ENCODE measurements at regions not wholly inside any gene's neighbourhood (a gene's known extent, or its start where the extent isn't known, plus 50 kb on each side); places are given as distances from the start of the nearest gene placed in this dataset.

DNA sequence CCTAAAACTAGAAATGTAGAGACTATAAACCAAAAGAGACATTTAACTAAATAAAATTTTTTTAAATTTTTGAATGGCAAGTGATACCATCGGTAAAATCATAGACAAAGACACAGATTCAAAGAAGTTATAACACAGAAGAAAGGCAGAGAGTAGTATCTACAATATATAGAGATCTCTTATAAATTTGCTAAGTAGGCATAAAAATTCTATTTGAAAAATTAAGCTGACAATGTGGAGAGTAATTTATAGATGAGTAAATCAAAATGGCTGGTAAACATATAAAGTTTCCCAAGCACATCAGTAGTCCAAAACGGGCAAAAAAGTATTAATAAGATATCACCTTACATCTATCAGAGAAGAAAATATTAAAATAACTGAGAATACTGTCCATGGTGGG, 1061.0 kb downstream of the ADGRL2 start:
- ATAC-seq = no peak
- DNase-seq = no peak
- Mint-ChIP-seq H3K4me1 (no peaks in the 10 kb centered on the region), H3K4me3 (no peak overlapping the region), H3K9me3 (ENCODE audit: low read depth) (peaks cover 3% of the 10 kb centered on the region), H3K27ac (no peak overlapping the region), H3K36me3 (no peaks in the 10 kb centered on the region), H3K27me3 (no peaks in the 10 kb centered on the region)
- CTCF ChIA-PET = no interaction called here

DNA sequence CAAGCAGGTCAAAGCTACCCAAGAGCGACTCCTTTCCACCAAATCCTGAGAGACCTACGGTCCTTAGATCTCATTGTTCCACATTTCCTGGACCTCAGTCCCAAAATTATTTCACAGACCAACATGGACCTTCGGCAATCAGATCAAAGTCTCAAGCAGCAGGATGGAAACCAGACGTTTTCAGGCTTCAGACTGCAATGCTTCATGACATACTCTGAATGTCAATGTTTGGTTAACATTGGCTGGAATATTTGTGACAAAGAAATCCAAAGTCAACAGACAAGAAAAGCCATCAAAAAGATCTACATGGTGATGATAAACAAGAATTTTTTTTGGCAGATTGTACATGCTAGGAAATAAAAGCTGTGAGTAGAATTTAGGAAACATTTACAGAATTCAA, 1057.3 kb downstream of the ADGRL2 start:
- Mint-ChIP-seq H3K36me3 (no peaks in the 10 kb centered on the region), H3K4me1 (no peaks in the 10 kb centered on the region), H3K27me3 (no peaks in the 10 kb centered on the region), H3K9me3 (ENCODE audit: low read depth) (peaks cover 3% of the 10 kb centered on the region), H3K27ac (no peak overlapping the region), H3K4me3 (no peak overlapping the region)
- CTCF ChIA-PET = no interaction called here
- no peak for DNase-seq
- no peak for ATAC-seq

DNA sequence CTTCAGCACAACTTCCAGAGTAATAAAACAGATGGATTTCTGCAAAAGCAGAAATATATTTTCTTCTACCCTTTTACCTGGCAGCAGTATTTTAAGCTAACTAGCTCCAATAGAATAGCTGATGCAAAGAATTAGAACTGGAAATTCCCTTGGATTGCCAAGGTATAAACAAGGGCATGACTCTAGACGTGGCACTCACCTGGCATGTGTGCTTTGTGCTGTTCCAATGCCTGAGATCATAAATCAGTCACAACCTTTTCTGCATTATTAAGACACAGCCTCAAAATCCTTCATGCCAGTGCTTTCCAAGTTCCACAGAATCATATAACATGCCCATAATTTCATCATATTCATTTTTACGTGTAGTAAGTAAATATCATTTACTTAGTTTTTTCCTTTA, 1048.7 kb downstream of the ADGRL2 start:
- H3K4me3 Mint-ChIP-seq = no peak overlapping the region
- no peak for ATAC-seq
- H3K4me1 Mint-ChIP-seq = no peaks in the 10 kb centered on the region
- CTCF ChIA-PET = no interaction called here
- H3K9me3 Mint-ChIP-seq (ENCODE audit: low read depth) = no peaks in the 10 kb centered on the region
- no peaks in the 10 kb centered on the region for H3K27me3 Mint-ChIP-seq
- no peak for DNase-seq
- H3K27ac Mint-ChIP-seq = no peak overlapping the region
- H3K36me3 Mint-ChIP-seq = no peaks in the 10 kb centered on the region

DNA sequence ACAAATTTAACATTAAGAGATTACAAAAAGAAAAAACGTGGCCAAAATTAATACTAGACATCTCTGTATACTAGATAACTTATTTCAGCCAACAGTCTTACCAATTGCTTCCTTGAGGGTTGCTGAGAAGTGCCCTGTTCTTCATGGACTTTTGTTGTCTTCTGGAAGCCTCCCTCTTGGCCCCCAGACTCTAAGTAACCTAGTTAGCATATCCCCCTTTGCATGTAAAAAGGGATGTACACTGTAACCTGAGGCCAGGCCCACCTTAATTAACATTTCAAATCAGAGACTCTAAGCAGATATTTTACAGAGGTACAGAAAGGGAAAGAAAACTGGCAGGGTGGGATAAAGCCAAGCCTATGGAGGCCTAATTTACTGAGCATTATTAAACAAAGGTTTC, 1047.3 kb downstream of the ADGRL2 start:
- no peak for DNase-seq
- H3K9me3 Mint-ChIP-seq (ENCODE audit: low read depth) = no peaks in the 10 kb centered on the region
- H3K27ac Mint-ChIP-seq = no peak overlapping the region
- no peak for ATAC-seq
- H3K4me3 Mint-ChIP-seq = no peak overlapping the region
- no peaks in the 10 kb centered on the region for H3K4me1 Mint-ChIP-seq
- no peaks in the 10 kb centered on the region for H3K27me3 Mint-ChIP-seq
- H3K36me3 Mint-ChIP-seq = no peaks in the 10 kb centered on the region
- CTCF ChIA-PET = no interaction called here

DNA sequence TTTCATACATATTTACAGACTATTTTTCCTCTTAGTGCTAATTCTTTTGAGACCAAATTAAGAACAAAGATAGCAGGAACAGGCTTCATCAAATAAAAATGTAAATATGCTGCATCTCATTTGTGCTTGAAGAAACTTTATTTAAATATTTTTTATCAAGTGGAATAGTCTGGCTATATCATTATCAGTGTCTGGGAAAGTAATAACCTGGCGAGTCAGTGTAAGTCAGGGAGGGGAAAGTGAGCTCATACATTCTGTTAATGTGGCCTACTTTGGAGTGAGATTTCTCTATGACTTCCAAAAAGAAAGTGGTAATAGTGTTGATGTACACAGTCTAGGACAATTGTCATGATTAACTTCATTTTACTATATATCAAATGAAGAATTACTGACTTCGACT, 1045.1 kb downstream of the ADGRL2 start:
- DNase-seq (no peak), ATAC-seq (no peak)
- Mint-ChIP-seq H3K4me1 (no peaks in the 10 kb centered on the region), H3K9me3 (ENCODE audit: low read depth) (no peaks in the 10 kb centered on the region), H3K27me3 (no peaks in the 10 kb centered on the region), H3K27ac (no peak overlapping the region), H3K36me3 (no peaks in the 10 kb centered on the region), H3K4me3 (no peak overlapping the region)
- CTCF ChIA-PET = no interaction called here

DNA sequence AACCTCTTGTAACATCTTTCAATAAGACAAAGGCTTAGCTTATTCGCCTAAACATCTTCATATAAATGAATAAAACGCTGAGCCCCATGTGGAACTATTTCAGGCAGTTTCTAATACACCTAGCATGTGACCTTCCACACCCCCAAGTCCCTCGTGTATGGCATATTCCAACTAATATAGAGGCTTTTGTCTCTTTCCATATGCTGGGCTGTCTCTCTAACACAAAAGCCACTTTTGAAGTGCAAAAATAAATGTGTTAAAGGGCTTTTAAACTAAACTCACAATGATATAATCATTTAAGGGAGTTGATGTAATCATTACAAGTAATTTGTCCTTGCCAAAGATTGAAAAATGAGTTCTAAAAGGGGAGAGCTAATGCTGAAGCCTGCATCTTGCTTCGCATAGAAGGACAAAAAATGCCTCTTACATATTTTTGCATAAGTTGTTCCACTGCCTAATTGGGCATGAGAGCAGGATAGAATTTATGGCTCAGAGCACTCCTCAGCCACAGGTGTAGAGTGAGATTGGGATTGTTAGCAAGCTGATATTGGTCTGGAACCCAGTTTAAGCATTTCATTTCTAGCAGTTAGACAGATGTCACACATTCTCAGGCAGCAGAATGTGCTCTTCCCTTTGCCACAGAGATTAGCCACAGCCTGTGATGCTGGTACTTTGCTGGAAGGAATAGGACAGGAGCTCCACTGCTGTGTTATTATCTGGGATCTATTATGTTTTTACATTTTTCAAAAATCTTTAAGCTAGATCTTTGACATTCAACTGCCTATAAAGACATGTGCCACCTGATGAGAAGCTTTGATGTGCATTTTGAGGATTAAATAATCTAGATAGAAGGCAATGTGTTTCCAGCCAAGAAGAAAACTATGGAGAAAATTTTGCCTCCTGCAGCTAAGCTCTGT, 1044.4 kb downstream of the ADGRL2 start:
- DNase-seq = no peak
- Mint-ChIP-seq H3K27ac (no peak overlapping the region), H3K27me3 (no peaks in the 10 kb centered on the region), H3K36me3 (no peaks in the 10 kb centered on the region), H3K4me1 (no peaks in the 10 kb centered on the region), H3K9me3 (ENCODE audit: low read depth) (peaks cover 1% of the 10 kb centered on the region), H3K4me3 (no peak overlapping the region)
- ATAC-seq = no peak
- CTCF ChIA-PET = no interaction called here

DNA sequence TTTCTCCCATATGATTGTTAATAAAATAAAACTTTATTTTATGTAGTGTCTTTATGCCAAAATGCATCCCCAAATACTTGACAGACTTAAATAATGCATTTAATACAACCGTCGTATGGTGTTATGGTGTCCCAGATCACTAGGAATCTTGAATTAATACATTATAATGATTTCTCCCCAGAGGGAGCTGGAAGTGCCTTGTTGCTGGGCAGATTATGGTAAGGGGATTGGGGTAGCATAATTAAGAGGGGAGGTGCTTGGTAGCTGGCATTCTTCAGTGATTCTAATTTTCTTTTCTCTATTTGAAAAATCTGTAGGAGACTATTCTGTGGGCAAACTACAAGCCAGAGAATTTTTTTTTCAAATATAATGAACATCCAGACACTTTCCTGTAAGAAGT, 1043.7 kb downstream of the ADGRL2 start:
- Mint-ChIP-seq H3K27ac (no peak overlapping the region), H3K36me3 (no peaks in the 10 kb centered on the region), H3K4me1 (no peaks in the 10 kb centered on the region), H3K9me3 (ENCODE audit: low read depth) (peaks cover 2% of the 10 kb centered on the region), H3K27me3 (no peaks in the 10 kb centered on the region), H3K4me3 (no peak overlapping the region)
- ATAC-seq (no peak), DNase-seq (no peak)
- CTCF ChIA-PET = no interaction called here

DNA sequence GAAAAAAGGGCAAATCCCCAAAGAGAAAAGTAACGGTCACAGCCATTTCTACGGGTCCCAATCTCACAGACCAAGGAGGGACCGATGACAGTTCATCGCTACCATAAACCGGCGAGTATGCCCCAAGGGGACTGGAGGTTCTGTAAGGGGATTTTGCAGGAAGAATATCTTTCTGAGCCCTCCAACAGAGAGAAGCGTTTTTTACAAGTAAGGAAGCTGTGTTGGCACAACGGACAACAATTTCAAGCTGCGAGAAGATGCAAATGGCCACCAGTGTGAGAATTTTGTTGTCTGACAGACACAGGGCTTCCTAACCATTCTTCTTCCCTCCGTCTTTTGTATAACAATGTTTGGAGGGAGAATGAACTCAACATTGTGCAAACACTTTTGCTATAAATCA, 1043.1 kb downstream of the ADGRL2 start:
- Mint-ChIP-seq H3K4me1 (no peaks in the 10 kb centered on the region), H3K27ac (no peak overlapping the region), H3K9me3 (ENCODE audit: low read depth) (peaks cover 2% of the 10 kb centered on the region), H3K4me3 (no peak overlapping the region), H3K36me3 (no peaks in the 10 kb centered on the region), H3K27me3 (no peaks in the 10 kb centered on the region)
- ATAC-seq (no peak), DNase-seq (no peak)
- CTCF ChIA-PET = no interaction called here

DNA sequence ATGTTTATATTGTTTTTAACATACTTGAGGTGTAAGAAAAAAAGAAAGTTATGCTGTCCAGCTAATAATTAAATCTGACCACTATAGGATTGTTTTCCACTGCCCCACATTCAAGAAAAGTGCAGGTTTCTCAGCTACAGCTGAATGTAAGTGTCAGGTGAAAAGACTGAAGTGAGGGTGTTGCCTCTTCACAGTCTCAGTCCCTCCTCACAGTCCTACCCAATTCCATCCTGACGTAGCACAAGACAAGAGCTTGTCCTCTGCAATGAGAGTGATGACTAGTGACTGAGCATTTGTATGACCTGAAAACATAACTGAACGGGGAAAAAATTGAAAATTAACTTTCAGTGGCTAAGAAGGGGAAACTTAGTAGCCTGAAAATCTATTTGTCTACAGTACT, 1039.5 kb downstream of the ADGRL2 start:
- H3K27ac Mint-ChIP-seq = no peak overlapping the region
- H3K27me3 Mint-ChIP-seq = no peaks in the 10 kb centered on the region
- CTCF ChIA-PET = no interaction called here
- no peaks in the 10 kb centered on the region for H3K4me1 Mint-ChIP-seq
- H3K4me3 Mint-ChIP-seq = no peak overlapping the region
- H3K9me3 Mint-ChIP-seq (ENCODE audit: low read depth) = peaks cover 2% of the 10 kb centered on the region
- no peak for ATAC-seq
- H3K36me3 Mint-ChIP-seq = no peaks in the 10 kb centered on the region
- DNase-seq = no peak

DNA sequence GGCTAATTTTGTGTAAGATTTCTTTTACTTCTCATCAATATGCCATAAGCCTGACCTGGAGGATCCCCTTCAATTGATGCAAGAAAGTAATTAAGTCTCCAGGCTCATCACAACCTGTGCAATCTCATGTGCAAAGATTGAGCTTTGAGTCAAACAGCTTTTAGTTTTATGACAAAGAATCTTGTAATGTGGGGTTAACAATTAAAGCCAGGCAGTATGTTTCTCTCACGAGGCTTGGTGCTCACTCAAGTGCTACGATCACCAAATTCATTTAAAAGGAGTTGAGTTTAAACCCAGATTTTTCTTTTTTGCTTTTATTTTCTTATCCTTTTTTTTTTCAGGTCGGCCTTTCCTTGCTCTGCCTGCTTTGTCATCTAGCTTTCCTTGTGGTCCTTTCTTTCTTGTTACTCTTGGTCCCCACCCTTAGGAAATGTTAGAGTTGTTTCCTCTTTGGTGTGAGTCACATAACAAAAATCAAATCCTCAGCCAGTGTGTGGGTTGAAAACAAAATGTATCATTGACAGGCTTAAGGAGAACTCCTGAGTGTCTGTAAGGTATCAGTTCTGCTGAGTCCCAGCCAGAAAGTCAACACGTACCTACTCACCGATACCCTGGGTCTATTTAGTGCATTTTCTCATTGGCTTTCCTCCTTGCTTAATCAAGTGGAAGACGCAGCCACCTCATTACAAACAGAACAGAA, 1037.2 kb downstream of the ADGRL2 start:
- CTCF ChIA-PET = no interaction called here
- Mint-ChIP-seq H3K36me3 (no peaks in the 10 kb centered on the region), H3K4me1 (no peaks in the 10 kb centered on the region), H3K4me3 (no peak overlapping the region), H3K9me3 (ENCODE audit: low read depth) (peaks cover 2% of the 10 kb centered on the region), H3K27me3 (no peaks in the 10 kb centered on the region), H3K27ac (no peak overlapping the region)
- no peak for DNase-seq
- no peak for ATAC-seq

DNA sequence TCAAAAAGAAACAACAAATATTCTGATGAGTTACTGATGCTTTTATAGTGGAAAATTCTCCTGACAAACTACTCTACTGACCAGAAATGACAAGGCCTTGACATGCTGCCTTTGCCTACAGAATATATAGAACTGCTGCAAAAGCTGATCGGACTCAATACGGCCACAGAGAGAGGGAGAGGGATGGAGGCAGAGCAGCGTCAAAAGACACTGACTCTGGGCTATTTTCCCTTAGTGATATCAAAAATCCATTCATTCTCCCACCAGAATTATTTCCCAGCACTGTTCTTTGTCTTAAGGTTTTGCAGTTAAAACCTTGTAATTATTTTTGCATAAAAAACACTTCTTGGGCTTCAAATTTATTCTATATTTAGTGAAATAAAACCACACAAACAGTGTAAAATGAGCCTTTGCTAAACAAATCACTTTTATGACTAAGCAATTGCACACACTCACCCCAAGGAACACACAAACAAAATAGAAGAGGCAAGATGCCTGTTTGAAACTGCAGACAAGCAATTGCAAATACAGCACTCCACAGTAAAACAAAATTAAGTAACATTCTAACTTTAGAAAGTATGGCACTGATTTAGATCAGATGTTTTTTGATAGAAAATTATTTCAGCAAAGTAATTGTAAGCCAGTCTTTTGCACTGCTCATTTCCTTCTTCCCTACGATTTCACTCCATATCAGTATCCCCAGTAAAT, 1036.4 kb downstream of the ADGRL2 start:
- Mint-ChIP-seq H3K36me3 (no peaks in the 10 kb centered on the region), H3K4me3 (no peak overlapping the region), H3K27ac (no peak overlapping the region), H3K9me3 (ENCODE audit: low read depth) (peaks cover 2% of the 10 kb centered on the region), H3K4me1 (no peaks in the 10 kb centered on the region), H3K27me3 (no peaks in the 10 kb centered on the region)
- DNase-seq (no peak), ATAC-seq (no peak)
- CTCF ChIA-PET = no interaction called here

DNA sequence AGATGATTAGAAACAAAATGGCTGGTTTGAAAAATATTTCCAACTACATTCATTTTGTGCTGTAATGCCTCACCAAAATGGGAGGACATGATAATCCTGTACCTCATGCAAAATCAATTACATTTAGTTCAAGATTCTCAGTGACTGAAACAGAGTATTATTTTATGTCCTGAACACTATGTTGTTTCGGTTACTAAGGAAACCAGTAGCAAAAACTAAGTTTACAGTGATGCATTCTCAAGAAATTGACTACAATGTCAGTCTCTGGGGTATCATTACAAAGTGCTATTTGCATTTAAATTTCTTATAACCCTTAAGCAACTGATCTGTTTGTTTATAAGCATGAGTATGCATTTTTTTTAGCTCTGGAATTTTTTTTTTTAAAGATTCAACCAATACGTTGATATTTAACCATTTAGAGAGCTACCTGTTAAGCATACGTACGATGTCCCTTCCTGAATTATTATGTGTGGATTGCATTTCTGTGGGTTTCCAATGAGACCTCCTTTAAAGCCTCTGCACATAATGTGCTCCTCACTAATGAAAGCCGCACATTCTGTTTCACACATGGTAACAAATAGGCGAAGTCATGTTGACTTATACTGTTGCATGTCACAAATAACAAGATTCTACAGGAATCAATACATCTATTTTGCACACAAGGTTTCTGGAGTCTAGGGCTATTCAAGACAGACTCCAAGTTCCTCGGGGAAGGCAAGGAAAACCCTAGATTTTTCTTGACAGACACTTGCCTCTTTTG, 1035.7 kb downstream of the ADGRL2 start:
- Mint-ChIP-seq H3K4me1 (no peaks in the 10 kb centered on the region), H3K27ac (no peak overlapping the region)
- CTCF ChIA-PET = no interaction called here

DNA sequence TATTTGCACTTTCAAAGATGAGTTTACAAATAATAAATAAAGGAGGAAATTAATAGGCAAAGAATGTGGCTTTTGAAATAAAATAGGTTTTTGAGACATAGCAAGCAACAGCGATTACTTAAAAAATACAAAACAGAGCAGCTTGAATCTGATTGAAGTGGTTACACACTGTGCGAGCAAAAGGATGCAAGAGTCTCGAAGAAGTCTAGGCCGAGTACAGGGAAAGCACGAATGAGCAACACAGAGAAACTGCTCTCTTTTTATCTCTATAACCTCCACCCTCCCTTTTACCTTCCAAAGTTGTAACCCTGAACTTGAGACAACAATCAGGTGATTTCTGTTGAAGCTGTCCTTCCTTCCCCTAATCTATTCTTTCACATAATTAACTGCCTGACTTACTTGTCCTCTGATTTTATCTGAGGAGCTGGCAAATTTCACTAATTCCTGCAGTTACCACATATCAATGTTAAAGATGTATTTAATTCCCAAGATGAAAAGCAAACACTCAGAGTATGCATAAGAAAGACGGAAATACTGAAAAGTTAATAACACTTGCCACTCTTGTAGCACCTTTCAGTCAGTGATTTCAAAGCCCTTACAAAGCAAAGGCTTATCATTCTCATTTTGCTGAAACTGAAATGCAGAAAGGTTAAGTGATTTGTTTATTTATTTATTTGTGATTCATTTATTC, 1030.1 kb downstream of the ADGRL2 start:
- Mint-ChIP-seq H3K4me3 (no peak overlapping the region), H3K27ac (no peak overlapping the region), H3K4me1 (no peaks in the 10 kb centered on the region), H3K9me3 (ENCODE audit: low read depth) (peaks cover 2% of the 10 kb centered on the region), H3K27me3 (no peaks in the 10 kb centered on the region), H3K36me3 (no peaks in the 10 kb centered on the region)
- DNase-seq = no peak
- no peak for ATAC-seq
- CTCF ChIA-PET = no interaction called here

More for the DNA sequence above, 1035.7 kb downstream of the ADGRL2 start:
- ATAC-seq = no peak
- no peak overlapping the region for H3K4me3 Mint-ChIP-seq
- no peaks in the 10 kb centered on the region for H3K36me3 Mint-ChIP-seq
- H3K27me3 Mint-ChIP-seq = no peaks in the 10 kb centered on the region
- DNase-seq = no peak
- H3K9me3 Mint-ChIP-seq (ENCODE audit: low read depth) = peaks cover 2% of the 10 kb centered on the region

Data from activated CD8-positive, alpha-beta memory T cell treated with anti-CD3 and anti-CD28 coated beads, Interleukin-2, amount 10 ng/mL, durations not matched to agents 7 days and 5 days (primary cell).